ENCODE measurements at regions not wholly inside any gene's neighbourhood (a gene's known extent, or its start where the extent isn't known, plus 50 kb on each side); places are given as distances from the start of the nearest gene placed in this dataset.
A peak's percentile ranks its signal among the peaks of the same experiment; 100 is the strongest.

GRCh38 chr11:95365348-95365747 lies 134.3 kb upstream of the SESN3 start:
- no peaks in the 10 kb centered on the region for H3K36me3 ChIP-seq
- no peak for TF ChIP-seq Cebpa-rat (IDR thresholded peaks at IDR 0.05)
- H3K4me3 ChIP-seq = no peak overlapping the region
- H3K9me3 ChIP-seq = no peaks in the 10 kb centered on the region
- H3K4me2 ChIP-seq = peak overlapping the region; percentile 31; the same call in 1 of the 2 replicates
- H3K9ac ChIP-seq = no peak overlapping the region
- H3K4me1 ChIP-seq = peaks cover 6% of the 10 kb centered on the region; the same call in 1 of the 2 replicates
- no peaks in the 10 kb centered on the region for H3K27me3 ChIP-seq
- H3K27ac ChIP-seq = no peak overlapping the region
- no peaks in the 10 kb centered on the region for H4K20me1 ChIP-seq

- Histone ChIP-seq H3K36me3 (no peaks in the 10 kb centered on the region), H3K4me1 (peaks cover 6% of the 10 kb centered on the region; the same call in 1 of the 2 replicates), H3K9ac (no peak overlapping the region), H3K4me3 (no peak overlapping the region), H3K9me3 (no peaks in the 10 kb centered on the region), H4K20me1 (no peaks in the 10 kb centered on the region), H3K27me3 (no peaks in the 10 kb centered on the region), H3K4me2 (peak overlapping the region; percentile 31; the same call in 1 of the 2 replicates), H3K27ac (no peak overlapping the region)
- no peak for TF ChIP-seq Cebpa-rat (IDR thresholded peaks at IDR 0.05)
Observed at GRCh38 chr11:95364324-95365295, 133.6 kb upstream of the SESN3 start.

- H3K4me2 ChIP-seq = no peak overlapping the region
- no peak overlapping the region for H3K4me3 ChIP-seq
- no peaks in the 10 kb centered on the region for H3K36me3 ChIP-seq
- TF ChIP-seq Cebpa-rat (IDR thresholded peaks at IDR 0.05) = no peak
- H3K27me3 ChIP-seq = no peaks in the 10 kb centered on the region
- H4K20me1 ChIP-seq = no peaks in the 10 kb centered on the region
- H3K9me3 ChIP-seq = no peaks in the 10 kb centered on the region
- no peak overlapping the region for H3K27ac ChIP-seq
- peaks cover 6% of the 10 kb centered on the region; the same call in 1 of the 2 replicates for H3K4me1 ChIP-seq
- H3K9ac ChIP-seq = no peak overlapping the region
Observed at GRCh38 chr11:95363708-95364107, 132.7 kb upstream of the SESN3 start.

GRCh38 chr11:95363164-95363563 lies 132.2 kb upstream of the SESN3 start:
- Histone ChIP-seq H3K4me3 (no peak overlapping the region), H4K20me1 (no peaks in the 10 kb centered on the region), H3K27me3 (no peaks in the 10 kb centered on the region), H3K27ac (no peak overlapping the region), H3K4me2 (no peak overlapping the region), H3K36me3 (no peaks in the 10 kb centered on the region), H3K9ac (no peak overlapping the region), H3K9me3 (no peaks in the 10 kb centered on the region), H3K4me1 (peaks cover 6% of the 10 kb centered on the region; the same call in 1 of the 2 replicates)
- TF ChIP-seq Cebpa-rat (IDR thresholded peaks at IDR 0.05) = no peak

- Histone ChIP-seq H3K4me2 (no peak overlapping the region), H4K20me1 (no peaks in the 10 kb centered on the region), H3K4me1 (peaks cover 6% of the 10 kb centered on the region; the same call in 1 of the 2 replicates), H3K4me3 (no peak overlapping the region), H3K9me3 (no peaks in the 10 kb centered on the region), H3K9ac (no peak overlapping the region), H3K27ac (no peak overlapping the region), H3K36me3 (no peaks in the 10 kb centered on the region), H3K27me3 (no peaks in the 10 kb centered on the region)
- TF ChIP-seq Cebpa-rat (IDR thresholded peaks at IDR 0.05) = no peak
Observed at GRCh38 chr11:95361180-95361579, 130.2 kb upstream of the SESN3 start.

- no peaks in the 10 kb centered on the region for H3K27me3 ChIP-seq
- no peak for TF ChIP-seq Cebpa-rat (IDR thresholded peaks at IDR 0.05)
- peaks cover 5% of the 10 kb centered on the region; the same call in 1 of the 2 replicates for H3K4me1 ChIP-seq
- H3K36me3 ChIP-seq = no peaks in the 10 kb centered on the region
- no peak overlapping the region for H3K27ac ChIP-seq
- H4K20me1 ChIP-seq = no peaks in the 10 kb centered on the region
- no peaks in the 10 kb centered on the region for H3K9me3 ChIP-seq
- H3K9ac ChIP-seq = no peak overlapping the region
- H3K4me3 ChIP-seq = no peak overlapping the region
- no peak overlapping the region for H3K4me2 ChIP-seq
Observed at GRCh38 chr11:95360377-95361075, 129.5 kb upstream of the SESN3 start.

GRCh38 chr11:95359756-95360155 lies 128.8 kb upstream of the SESN3 start:
- Histone ChIP-seq H3K9ac (no peak overlapping the region), H3K4me3 (no peak overlapping the region), H3K9me3 (no peaks in the 10 kb centered on the region), H3K27me3 (no peaks in the 10 kb centered on the region), H3K36me3 (no peaks in the 10 kb centered on the region), H3K4me2 (no peak overlapping the region), H3K27ac (no peak overlapping the region), H4K20me1 (no peaks in the 10 kb centered on the region), H3K4me1 (no peaks in the 10 kb centered on the region)
- TF ChIP-seq Cebpa-rat (IDR thresholded peaks at IDR 0.05) = no peak

GRCh38 chr11:95359341-95359663 lies 128.3 kb upstream of the SESN3 start:
- Histone ChIP-seq H3K36me3 (no peaks in the 10 kb centered on the region), H3K27ac (no peak overlapping the region), H3K4me2 (no peak overlapping the region), H4K20me1 (no peaks in the 10 kb centered on the region), H3K9ac (no peak overlapping the region), H3K4me3 (no peak overlapping the region), H3K9me3 (no peaks in the 10 kb centered on the region), H3K27me3 (no peaks in the 10 kb centered on the region), H3K4me1 (no peaks in the 10 kb centered on the region)
- no peak for TF ChIP-seq Cebpa-rat (IDR thresholded peaks at IDR 0.05)

GRCh38 chr11:95358511-95359340 lies 127.7 kb upstream of the SESN3 start:
- Histone ChIP-seq H4K20me1 (no peaks in the 10 kb centered on the region), H3K9me3 (no peaks in the 10 kb centered on the region), H3K4me2 (no peak overlapping the region), H3K27me3 (no peaks in the 10 kb centered on the region), H3K9ac (no peak overlapping the region), H3K4me3 (no peak overlapping the region), H3K4me1 (no peaks in the 10 kb centered on the region), H3K36me3 (no peaks in the 10 kb centered on the region), H3K27ac (no peak overlapping the region)
- TF ChIP-seq Cebpa-rat (IDR thresholded peaks at IDR 0.05) = no peak
